ENCODE measurements at regions not wholly inside any gene's neighbourhood (a gene's known extent, or its start where the extent isn't known, plus 50 kb on each side); places are given as distances from the start of the nearest gene placed in this dataset.
"Not testable (repeated sequence)": the region's sequence is repeated elsewhere in the genome, so short reads cannot be mapped to it uniquely, and the experiment has no call there.

- FAIRE-seq; CTCF ChIA-PET (ENCODE audit: low intra/inter-chr PET ratio, low total read pairs); H3K4me1 ChIP-seq (ENCODE audit: insufficient read depth, low read length); intact Hi-C loops (cut with micrococcal nuclease; ENCODE audit: unreplicated experiment); H3K4me2 ChIP-seq (ENCODE audit: low read depth, low read length); ATAC-seq; H4K20me1 ChIP-seq (ENCODE audit: insufficient read depth, low read length); H3K27ac ChIP-seq (ENCODE audit: extremely low read length, insufficient read depth, low read length); in situ Hi-C loops (cut with HindIII; ENCODE audit: extremely low pct_ligation_motif_present, low pct_unique_long_range_greater_than_20kb); H3K9me3 ChIP-seq (ENCODE audit: low read length); H3K4me3 ChIP-seq (replicated peaks in 1 of 3; ENCODE audit: insufficient read depth in 1 of 3, low read depth in 2 of 3, low read length in 3 of 3); H3K79me2 ChIP-seq (ENCODE audit: insufficient read depth, low read length); BruUV-seq (replicated peaks); H3K9ac ChIP-seq (ENCODE audit: insufficient read depth, low read depth, low read length); H3K36me3 ChIP-seq (replicated peaks in 1 of 2; ENCODE audit: control insufficient read depth in 1 of 2, insufficient read depth in 2 of 2, low read length in 2 of 2); H2AFZ ChIP-seq (ENCODE audit: low read length); POLR2A ChIA-PET; DNase-seq (ENCODE audit: low spot score): not testable (repeated sequence)
- WGBS (ENCODE audit: low lambda C conversion rate) = 20% methylated on average over 14 of the region's 15 CpGs
- H3K27me3 ChIP-seq (ENCODE audit: control insufficient read depth in 1 of 2, insufficient read depth in 2 of 2, low read length in 2 of 2) = peaks cover 2 to 64% of the 10 kb centered on the region in 2 experiments
Measured at GRCh38 chr22:47405222-47405621, 642.8 kb downstream of the TBC1D22A start.

- in situ Hi-C loops (cut with HindIII; ENCODE audit: extremely low pct_ligation_motif_present, low pct_unique_long_range_greater_than_20kb) (no loop called here), intact Hi-C loops (cut with micrococcal nuclease; ENCODE audit: unreplicated experiment) (no loop called here)
- H4K20me1 ChIP-seq (ENCODE audit: insufficient read depth, low read length) = no peaks in the 10 kb centered on the region
- no peaks in the 10 kb centered on the region for H3K79me2 ChIP-seq (ENCODE audit: insufficient read depth, low read length)
- no peaks in the 10 kb centered on the region for H3K36me3 ChIP-seq (replicated peaks in 1 of 2; ENCODE audit: control insufficient read depth in 1 of 2, insufficient read depth in 2 of 2, low read length in 2 of 2)
- no peak overlapping the region for H3K9ac ChIP-seq (ENCODE audit: insufficient read depth, low read depth, low read length)
- DNase-seq (ENCODE audit: low spot score) (no peak), FAIRE-seq (no peak), ATAC-seq (no peak)
- no peak overlapping the region for H3K27ac ChIP-seq (ENCODE audit: extremely low read length, insufficient read depth, low read length)
- no peak overlapping the region for H2AFZ ChIP-seq (ENCODE audit: low read length)
- TF ChIP-seq ZNF468 (CRISPR knock-in tag; IDR thresholded peaks at IDR 0.05) (no peak), TAF1 (CRISPR knock-in tag; IDR thresholded peaks at IDR 0.05) (no peak), ZNF788 (CRISPR knock-in tag; IDR thresholded peaks at IDR 0.05; ENCODE audit: borderline replicate concordance) (no peak), ZKSCAN1 (IDR thresholded peaks at IDR 0.05; ENCODE audit: low read length) (no peak), RELA (CRISPR knock-in tag; IDR thresholded peaks at IDR 0.05) (no peak), TERF1 (CRISPR knock-in tag; IDR thresholded peaks at IDR 0.05) (no peak), DBP (CRISPR knock-in tag; IDR thresholded peaks at IDR 0.05; ENCODE audit: not compliant biosample characterization) (no peak), ZNF317 (CRISPR knock-in tag; IDR thresholded peaks at IDR 0.05) (no peak)
- 34% methylated on average over 9 of the region's 14 CpGs for WGBS (ENCODE audit: low lambda C conversion rate)
- no peaks in the 10 kb centered on the region for H3K4me1 ChIP-seq (ENCODE audit: insufficient read depth, low read length)
- peaks cover 2 to 71% of the 10 kb centered on the region in 2 experiments for H3K27me3 ChIP-seq (ENCODE audit: control insufficient read depth in 1 of 2, insufficient read depth in 2 of 2, low read length in 2 of 2)
- H3K9me3 ChIP-seq (ENCODE audit: low read length) = no peaks in the 10 kb centered on the region
- BruUV-seq (replicated peaks) = no TSS peak
- no peak overlapping the region for H3K4me2 ChIP-seq (ENCODE audit: low read depth, low read length)
- ChIA-PET CTCF (ENCODE audit: low intra/inter-chr PET ratio, low total read pairs) (no interaction called here), POLR2A (no interaction called here)
- H3K4me3 ChIP-seq (replicated peaks in 1 of 3; ENCODE audit: insufficient read depth in 1 of 3, low read depth in 2 of 3, low read length in 3 of 3) = no peak overlapping the region
Measured at GRCh38 chr22:47402876-47403525, 640.6 kb downstream of the TBC1D22A start.

Data from HepG2 (cell line).